ENCODE measurements at regions not wholly inside any gene's neighbourhood (a gene's known extent, or its start where the extent isn't known, plus 50 kb on each side); places are given as distances from the start of the nearest gene placed in this dataset.

DNA sequence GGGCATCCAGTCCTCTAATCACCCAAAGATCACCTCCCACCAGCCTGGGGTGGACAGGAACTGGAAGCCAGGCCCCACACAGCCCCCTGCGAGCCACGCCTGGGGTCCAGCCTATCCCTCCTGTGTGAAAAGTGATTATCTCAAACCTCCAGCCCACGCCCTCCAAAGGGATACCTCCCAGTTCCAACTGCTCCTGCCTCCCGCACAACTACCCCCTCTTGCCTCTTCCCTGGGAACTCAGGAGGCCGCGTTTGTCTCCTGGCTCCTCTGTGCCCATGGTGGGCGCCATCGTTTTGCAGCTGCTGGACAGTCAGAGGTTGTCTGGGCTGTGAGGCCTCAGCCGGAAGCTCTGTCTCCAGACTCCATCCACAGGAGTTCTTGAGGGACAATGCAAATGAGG, 305.9 kb downstream of the AJAP1 start:
- Mint-ChIP-seq H3K9me3 (peaks cover 5% of the 10 kb centered on the region), H3K4me3 (no peak overlapping the region)

DNA sequence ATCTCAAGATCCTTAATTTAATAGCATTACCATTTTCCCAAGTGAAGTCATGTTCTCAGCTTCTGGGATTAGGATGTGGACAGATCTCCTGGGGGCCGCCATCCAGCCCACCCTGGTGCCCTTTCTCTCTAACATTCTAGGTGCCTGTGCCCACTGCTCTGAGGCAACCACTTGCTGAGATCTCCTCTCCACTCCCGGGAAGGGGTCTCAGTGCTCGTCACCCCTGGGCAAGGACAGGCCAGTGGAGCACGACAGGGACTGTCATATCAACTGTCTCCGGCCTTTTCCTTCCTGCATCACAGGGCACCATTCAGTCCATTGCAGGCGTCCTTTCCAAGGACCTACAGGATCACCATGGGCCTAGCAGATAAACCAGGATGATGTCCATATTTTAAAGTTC, 304.8 kb downstream of the AJAP1 start:
- POLR2A ChIA-PET: no interaction called here

More for the DNA sequence above, 305.9 kb downstream of the AJAP1 start:
- H3K4me1 Mint-ChIP-seq (ENCODE audit: low read depth): no peaks in the 10 kb centered on the region
- H3K27me3 Mint-ChIP-seq: peaks cover 11% of the 10 kb centered on the region
- H3K27ac Mint-ChIP-seq: no peak overlapping the region
- ChIA-PET CTCF (no interaction called here), POLR2A (no interaction called here)
- H3K36me3 Mint-ChIP-seq (ENCODE audit: low read depth): no peaks in the 10 kb centered on the region
- ATAC-seq (no peak), DNase-seq (no peak)
- intact Hi-C loops (cut with micrococcal nuclease): no loop called here
- TF ChIP-seq, protein P1, sequence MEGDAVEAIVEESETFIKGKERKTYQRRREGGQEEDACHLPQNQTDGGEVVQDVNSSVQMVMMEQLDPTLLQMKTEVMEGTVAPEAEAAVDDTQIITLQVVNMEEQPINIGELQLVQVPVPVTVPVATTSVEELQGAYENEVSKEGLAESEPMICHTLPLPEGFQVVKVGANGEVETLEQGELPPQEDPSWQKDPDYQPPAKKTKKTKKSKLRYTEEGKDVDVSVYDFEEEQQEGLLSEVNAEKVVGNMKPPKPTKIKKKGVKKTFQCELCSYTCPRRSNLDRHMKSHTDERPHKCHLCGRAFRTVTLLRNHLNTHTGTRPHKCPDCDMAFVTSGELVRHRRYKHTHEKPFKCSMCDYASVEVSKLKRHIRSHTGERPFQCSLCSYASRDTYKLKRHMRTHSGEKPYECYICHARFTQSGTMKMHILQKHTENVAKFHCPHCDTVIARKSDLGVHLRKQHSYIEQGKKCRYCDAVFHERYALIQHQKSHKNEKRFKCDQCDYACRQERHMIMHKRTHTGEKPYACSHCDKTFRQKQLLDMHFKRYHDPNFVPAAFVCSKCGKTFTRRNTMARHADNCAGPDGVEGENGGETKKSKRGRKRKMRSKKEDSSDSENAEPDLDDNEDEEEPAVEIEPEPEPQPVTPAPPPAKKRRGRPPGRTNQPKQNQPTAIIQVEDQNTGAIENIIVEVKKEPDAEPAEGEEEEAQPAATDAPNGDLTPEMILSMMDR (IDR thresholded peaks at IDR 0.05): no peak

DNA sequence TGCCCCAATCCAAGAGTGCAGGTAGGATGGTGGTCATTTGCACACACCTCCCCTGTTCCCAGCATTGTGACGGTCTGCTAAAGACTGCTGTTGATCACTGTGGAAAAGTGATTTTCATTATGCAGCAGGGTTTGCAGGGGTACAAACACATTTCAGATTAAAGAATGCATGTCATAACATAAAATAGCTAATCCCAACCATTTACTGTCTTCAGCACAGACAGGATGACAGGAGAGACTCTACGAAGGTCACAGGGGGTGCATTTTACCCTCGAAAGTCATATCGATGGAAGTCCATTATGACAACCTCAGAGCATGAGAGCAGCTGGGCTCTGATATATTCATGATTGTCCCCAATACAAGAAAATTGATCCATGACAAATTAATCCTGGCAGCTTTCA, 302.6 kb downstream of the AJAP1 start:
- TF ChIP-seq, protein P1 (IDR thresholded peaks at IDR 0.05): no peak
- H3K36me3 Mint-ChIP-seq (ENCODE audit: low read depth): no peaks in the 10 kb centered on the region
- intact Hi-C loops (cut with micrococcal nuclease): no loop called here
- DNase-seq: no peak
- peaks cover 7% of the 10 kb centered on the region for H3K27me3 Mint-ChIP-seq
- peaks cover 16% of the 10 kb centered on the region for H3K9me3 Mint-ChIP-seq
- ChIA-PET CTCF (interaction anchor here (0.6 kb wide), 1 partner anchor 1922 kb away, joined by 3 read pairs; no protein-coding TSS in a partner anchor), POLR2A (no interaction called here)
- no peak for ATAC-seq
- H3K27ac Mint-ChIP-seq: no peak overlapping the region
- no peak overlapping the region for H3K4me3 Mint-ChIP-seq
- no peaks in the 10 kb centered on the region for H3K4me1 Mint-ChIP-seq (ENCODE audit: low read depth)

More for the DNA sequence above, 304.8 kb downstream of the AJAP1 start:
- Mint-ChIP-seq H3K27me3 (peaks cover 8% of the 10 kb centered on the region), H3K36me3 (ENCODE audit: low read depth) (no peaks in the 10 kb centered on the region), H3K4me1 (ENCODE audit: low read depth) (no peaks in the 10 kb centered on the region), H3K9me3 (peaks cover 10% of the 10 kb centered on the region), H3K4me3 (no peak overlapping the region), H3K27ac (no peak overlapping the region)
- TF ChIP-seq, protein P1 (IDR thresholded peaks at IDR 0.05): no peak
- DNase-seq: no peak
- CTCF ChIA-PET: no interaction called here
- ATAC-seq: no peak
- intact Hi-C loops (cut with micrococcal nuclease): no loop called here

DNA sequence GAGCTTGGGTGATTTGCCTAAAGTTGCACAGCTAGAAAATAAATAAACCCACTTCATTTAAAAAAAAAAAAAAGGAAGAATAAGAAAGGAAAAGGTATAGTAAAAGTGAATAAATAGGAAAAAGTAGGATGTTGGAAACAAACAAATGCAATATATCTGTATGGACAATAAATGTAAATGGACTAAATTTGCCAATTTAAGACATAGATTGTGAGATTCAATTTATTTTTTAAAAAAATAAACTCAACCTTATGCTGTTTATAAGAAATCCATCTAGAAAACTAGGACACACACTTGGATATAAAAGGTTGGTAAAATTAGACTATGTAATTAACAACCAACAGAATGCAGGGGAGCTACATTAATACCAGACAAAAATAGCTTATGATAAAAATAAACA, 300.0 kb downstream of the AJAP1 start:
- H3K4me1 Mint-ChIP-seq (ENCODE audit: low read depth): no peaks in the 10 kb centered on the region
- no peak overlapping the region for H3K4me3 Mint-ChIP-seq
- intact Hi-C loops (cut with micrococcal nuclease): no loop called here
- peaks cover 4% of the 10 kb centered on the region for H3K27me3 Mint-ChIP-seq
- peaks cover 16% of the 10 kb centered on the region for H3K9me3 Mint-ChIP-seq
- H3K27ac Mint-ChIP-seq: no peak overlapping the region
- H3K36me3 Mint-ChIP-seq (ENCODE audit: low read depth): no peaks in the 10 kb centered on the region
- TF ChIP-seq, protein P1 (IDR thresholded peaks at IDR 0.05): no peak
- CTCF ChIA-PET: no interaction called here
- DNase-seq (no peak), ATAC-seq (no peak)
- POLR2A ChIA-PET: no interaction called here

DNA sequence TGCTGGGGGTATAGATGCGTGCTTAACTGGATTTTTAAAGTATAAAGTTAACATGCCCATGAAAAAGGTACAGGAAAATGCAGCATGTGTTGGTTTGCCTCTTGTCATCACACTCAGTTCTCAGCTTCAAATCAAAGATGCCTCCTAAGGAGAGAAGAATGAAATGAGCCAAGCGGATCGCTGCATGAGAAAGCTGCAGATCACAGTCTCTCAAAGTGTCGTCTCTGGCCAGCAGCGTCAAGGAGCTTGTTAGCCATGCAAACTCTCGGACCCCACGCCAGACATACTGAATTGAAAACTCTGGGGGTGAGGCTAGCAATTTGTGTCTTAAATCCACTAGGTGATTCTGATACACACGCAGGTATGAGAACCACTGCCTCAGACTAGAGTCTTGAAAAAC, 297.2 kb downstream of the AJAP1 start:
- Mint-ChIP-seq H3K27me3 (peaks cover 11% of the 10 kb centered on the region), H3K9me3 (peaks cover 16% of the 10 kb centered on the region), H3K27ac (no peak overlapping the region), H3K4me3 (no peak overlapping the region), H3K36me3 (ENCODE audit: low read depth) (no peaks in the 10 kb centered on the region), H3K4me1 (ENCODE audit: low read depth) (no peaks in the 10 kb centered on the region)
- POLR2A ChIA-PET: no interaction called here
- intact Hi-C loops (cut with micrococcal nuclease): no loop called here
- TF ChIP-seq, protein P1 (IDR thresholded peaks at IDR 0.05): no peak
- CTCF ChIA-PET: no interaction called here
- no peak for DNase-seq
- no peak for ATAC-seq

Measured in activated CD8-positive, alpha-beta T cell treated with anti-CD3 and anti-CD28 coated beads for 36 hours (primary cell).